Activated T-cell treated with anti-CD3 and anti-CD28 coated beads, Interleukin-2, amount 50 U/mL, for 24 hours (primary cell): ENCODE measurements at regions not wholly inside any gene's neighbourhood (a gene's known extent, or its start where the extent isn't known, plus 50 kb on each side); places are given as distances from the start of the nearest gene placed in this dataset.

ENCODE experiments used
- DNase-seq: peaks from one replicate; pipeline ENCODE4 v3.0.0-alpha.2; 2020
- H3K27ac Mint-ChIP-seq: 2 replicates; pipeline ENCODE4 v1.8.0; 2020; ENCODE audit warnings: mild to moderate bottlenecking, mixed read lengths
- H3K27me3 Mint-ChIP-seq: 2 replicates; pipeline ENCODE4 v1.8.0; 2020; ENCODE audit warnings: mixed read lengths
- H3K36me3 Mint-ChIP-seq: 2 replicates; pipeline ENCODE4 v1.8.0; 2020; ENCODE audit warnings: low read depth, mixed read lengths
- H3K4me1 Mint-ChIP-seq: 2 replicates; pipeline ENCODE4 v1.8.0; 2020; ENCODE audit warnings: low read depth, mixed read lengths
- H3K4me3 Mint-ChIP-seq: 2 replicates; pipeline ENCODE4 v1.8.0; 2020; ENCODE audit warnings: mild to moderate bottlenecking, moderate library complexity, mixed read lengths
- H3K9me3 Mint-ChIP-seq: 2 replicates; pipeline ENCODE4 v1.8.0; 2020; ENCODE audit warnings: mixed read lengths

DNA sequence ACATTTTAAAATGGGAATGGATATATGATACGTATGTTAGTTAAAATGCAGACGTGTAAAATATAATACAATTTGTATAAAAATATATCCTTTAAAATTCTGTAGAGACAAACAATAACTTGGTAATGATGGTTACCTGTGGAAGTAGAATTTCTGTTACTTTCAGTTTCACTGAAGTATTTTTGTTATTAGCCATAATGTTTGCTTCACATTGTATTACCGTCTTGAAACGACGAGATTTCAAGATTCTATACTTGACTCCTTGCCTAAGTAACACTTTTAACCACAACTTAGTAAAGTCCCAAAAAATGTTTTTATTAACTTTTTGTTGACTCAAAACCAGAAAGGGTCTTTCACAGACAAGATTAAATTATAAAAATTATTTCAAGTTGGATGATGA lies 488.3 kb upstream of the VRK2 start:
- no peaks in the 10 kb centered on the region for H3K4me1 Mint-ChIP-seq
- no peaks in the 10 kb centered on the region for H3K36me3 Mint-ChIP-seq
- no peak overlapping the region for H3K4me3 Mint-ChIP-seq
- no peaks in the 10 kb centered on the region for H3K27me3 Mint-ChIP-seq
- no peak overlapping the region for H3K27ac Mint-ChIP-seq
- H3K9me3 Mint-ChIP-seq: peaks cover 16% of the 10 kb centered on the region
- no peak for DNase-seq

DNA sequence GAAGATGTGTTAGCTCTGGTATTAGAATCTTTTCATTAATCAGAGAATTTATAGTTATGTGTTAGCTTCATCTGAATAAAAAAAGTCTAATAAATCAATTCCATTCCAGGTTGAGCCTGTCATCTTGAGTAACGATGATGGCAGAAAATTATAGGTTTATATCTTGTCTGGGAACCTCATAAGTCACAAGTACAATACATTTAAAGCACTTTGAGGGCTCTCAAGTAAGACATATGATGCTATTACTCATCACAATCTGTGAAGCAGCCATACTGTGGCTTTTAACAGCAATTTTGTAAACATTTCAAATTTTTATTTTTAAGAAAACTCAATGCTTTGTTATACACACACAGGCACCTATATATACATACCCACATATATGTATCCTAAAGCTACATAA lies 484.1 kb upstream of the VRK2 start:
- no peaks in the 10 kb centered on the region for H3K4me1 Mint-ChIP-seq
- H3K9me3 Mint-ChIP-seq: peaks cover 8% of the 10 kb centered on the region
- no peak overlapping the region for H3K27ac Mint-ChIP-seq
- DNase-seq: no peak
- H3K4me3 Mint-ChIP-seq: no peak overlapping the region
- H3K36me3 Mint-ChIP-seq: no peaks in the 10 kb centered on the region
- H3K27me3 Mint-ChIP-seq: no peaks in the 10 kb centered on the region

DNA sequence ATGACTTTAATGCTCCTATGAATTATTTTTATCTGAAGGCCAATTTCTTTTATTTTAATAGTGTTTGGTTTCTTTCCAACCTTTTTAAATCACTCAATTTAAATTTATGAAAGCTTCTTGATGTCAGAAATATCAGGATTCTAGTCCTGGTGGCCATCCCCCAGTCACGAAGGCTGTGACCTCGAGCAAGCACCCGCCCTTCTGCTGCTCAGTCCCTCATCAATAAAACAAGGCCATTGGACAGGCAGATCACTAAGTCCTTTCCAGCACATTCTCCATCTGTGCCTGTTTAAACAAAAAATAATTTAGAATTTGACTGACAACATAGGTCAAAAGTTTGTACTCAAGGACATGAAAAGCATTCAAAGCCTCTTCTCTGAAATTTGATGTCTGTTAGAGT lies 483.6 kb upstream of the VRK2 start:
- no peaks in the 10 kb centered on the region for H3K4me1 Mint-ChIP-seq
- no peaks in the 10 kb centered on the region for H3K36me3 Mint-ChIP-seq
- H3K4me3 Mint-ChIP-seq: no peak overlapping the region
- no peak overlapping the region for H3K27ac Mint-ChIP-seq
- H3K9me3 Mint-ChIP-seq: peaks cover 8% of the 10 kb centered on the region
- no peaks in the 10 kb centered on the region for H3K27me3 Mint-ChIP-seq
- no peak for DNase-seq

DNA sequence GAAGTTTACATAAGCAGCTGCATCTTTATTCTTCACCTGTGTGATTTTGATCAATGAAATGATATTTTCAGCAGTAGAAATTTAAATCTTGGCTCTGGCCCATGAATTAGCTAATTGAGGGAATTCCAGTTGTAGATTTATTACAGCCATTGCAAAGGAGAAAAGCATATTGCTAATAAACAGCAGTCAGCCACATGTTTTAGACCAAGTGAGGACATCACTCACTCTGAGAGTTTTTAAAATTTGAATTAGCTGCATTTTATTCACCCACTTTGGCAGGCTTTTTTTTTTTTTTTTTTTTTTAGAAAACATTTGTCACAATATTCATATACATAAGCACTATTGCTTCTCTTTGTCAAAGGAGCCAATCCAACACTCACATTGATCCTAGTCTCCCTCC lies 479.4 kb upstream of the VRK2 start:
- DNase-seq: no peak
- H3K27me3 Mint-ChIP-seq: no peaks in the 10 kb centered on the region
- H3K36me3 Mint-ChIP-seq: no peaks in the 10 kb centered on the region
- H3K9me3 Mint-ChIP-seq: peaks cover 6% of the 10 kb centered on the region
- H3K4me3 Mint-ChIP-seq: no peak overlapping the region
- no peak overlapping the region for H3K27ac Mint-ChIP-seq
- no peaks in the 10 kb centered on the region for H3K4me1 Mint-ChIP-seq

DNA sequence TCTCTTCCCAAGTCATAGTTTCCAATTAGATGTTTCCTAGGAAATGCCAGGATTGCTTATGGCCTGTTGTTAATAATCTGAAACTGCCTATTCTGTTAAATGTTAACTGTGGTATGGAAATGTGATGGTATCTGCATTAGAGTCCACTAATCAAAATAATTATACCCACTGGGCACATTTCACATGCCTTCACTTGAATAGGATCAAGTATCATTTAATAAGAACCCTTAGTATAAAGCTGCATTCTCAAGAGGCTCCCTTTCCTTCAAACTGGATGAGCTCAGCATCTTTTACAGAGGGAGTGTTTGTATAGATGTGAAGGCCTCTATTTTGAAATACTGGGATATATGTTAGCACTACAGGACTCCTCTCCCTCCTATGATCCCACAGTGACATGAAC lies 477.2 kb upstream of the VRK2 start:
- Mint-ChIP-seq H3K4me3 (no peak overlapping the region), H3K27me3 (no peaks in the 10 kb centered on the region), H3K4me1 (no peaks in the 10 kb centered on the region), H3K9me3 (peaks cover 5% of the 10 kb centered on the region), H3K36me3 (no peaks in the 10 kb centered on the region), H3K27ac (no peak overlapping the region)
- DNase-seq: no peak

DNA sequence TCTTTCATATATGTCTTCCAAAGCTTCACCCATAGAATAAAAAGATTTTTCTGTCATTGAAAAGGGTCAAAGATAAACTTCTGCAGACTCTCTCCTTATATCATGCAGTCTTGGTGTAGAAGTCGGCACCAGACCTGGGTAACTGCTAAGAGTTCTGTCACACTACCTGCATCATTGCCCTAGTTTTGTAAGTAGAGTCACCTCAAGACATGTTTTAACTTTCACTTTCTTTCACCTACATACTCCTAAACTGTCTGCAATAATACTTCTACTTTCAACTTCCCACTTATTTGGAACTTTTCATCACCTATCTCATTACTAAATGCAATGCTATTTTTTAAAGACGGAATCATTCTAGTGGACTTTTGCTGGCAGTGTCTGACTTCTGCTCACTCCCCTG lies 475.6 kb upstream of the VRK2 start:
- Mint-ChIP-seq H3K4me1 (peaks cover 1% of the 10 kb centered on the region), H3K27me3 (no peaks in the 10 kb centered on the region), H3K36me3 (no peaks in the 10 kb centered on the region), H3K4me3 (no peak overlapping the region), H3K27ac (no peak overlapping the region), H3K9me3 (peaks cover 12% of the 10 kb centered on the region)
- no peak for DNase-seq

DNA sequence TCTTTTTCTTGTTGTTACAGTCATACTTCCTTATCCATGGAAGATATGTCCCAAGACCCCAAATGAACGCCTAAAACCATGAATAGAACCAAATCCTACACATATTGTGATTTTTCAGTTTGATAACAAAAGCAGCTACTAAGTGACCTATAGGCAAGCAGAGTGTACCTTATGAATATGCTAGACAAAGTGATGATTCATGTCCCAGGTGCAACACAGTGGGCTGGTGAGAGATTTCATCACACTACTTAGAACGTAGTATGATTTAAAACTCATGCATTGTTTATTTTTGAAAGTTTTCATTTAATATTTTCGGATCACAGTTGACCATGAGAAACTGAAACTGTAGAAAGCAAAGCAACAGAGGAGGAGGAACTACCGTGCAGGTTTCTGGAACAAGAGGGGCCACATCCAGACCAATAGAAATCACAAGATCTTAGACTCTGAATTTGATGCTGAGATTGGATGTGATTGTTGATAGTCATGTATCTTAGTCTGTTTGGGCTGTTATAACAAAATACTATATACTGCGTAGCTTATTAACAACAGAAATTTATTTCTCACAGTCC lies 470.8 kb upstream of the VRK2 start:
- H3K9me3 Mint-ChIP-seq: peaks cover 9% of the 10 kb centered on the region
- H3K4me1 Mint-ChIP-seq: peaks cover 1% of the 10 kb centered on the region
- no peaks in the 10 kb centered on the region for H3K36me3 Mint-ChIP-seq
- no peak overlapping the region for H3K4me3 Mint-ChIP-seq
- no peaks in the 10 kb centered on the region for H3K27me3 Mint-ChIP-seq
- no peak overlapping the region for H3K27ac Mint-ChIP-seq
- no peak for DNase-seq

DNA sequence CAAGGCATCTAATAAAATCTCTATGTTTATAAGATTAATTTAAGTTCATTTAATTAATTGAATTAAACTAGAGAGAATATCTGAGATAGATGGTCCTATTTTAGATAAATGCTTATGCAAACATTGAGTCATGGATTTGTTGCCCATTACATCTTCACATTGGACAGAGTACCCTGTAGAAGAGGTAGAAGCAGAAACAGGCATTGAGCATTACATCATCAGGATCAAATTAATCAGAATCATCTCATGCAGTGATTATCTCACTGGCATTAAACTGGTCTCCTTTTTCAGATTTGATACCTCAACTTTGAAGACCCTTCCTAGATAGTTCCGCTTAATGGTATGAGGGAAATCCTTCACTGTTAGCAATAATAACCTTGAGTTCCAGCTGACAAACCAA lies 469.6 kb upstream of the VRK2 start:
- H3K27me3 Mint-ChIP-seq: no peaks in the 10 kb centered on the region
- H3K27ac Mint-ChIP-seq: no peak overlapping the region
- no peak for DNase-seq
- H3K36me3 Mint-ChIP-seq: no peaks in the 10 kb centered on the region
- no peak overlapping the region for H3K4me3 Mint-ChIP-seq
- peaks cover 9% of the 10 kb centered on the region for H3K9me3 Mint-ChIP-seq
- H3K4me1 Mint-ChIP-seq: peaks cover 1% of the 10 kb centered on the region

DNA sequence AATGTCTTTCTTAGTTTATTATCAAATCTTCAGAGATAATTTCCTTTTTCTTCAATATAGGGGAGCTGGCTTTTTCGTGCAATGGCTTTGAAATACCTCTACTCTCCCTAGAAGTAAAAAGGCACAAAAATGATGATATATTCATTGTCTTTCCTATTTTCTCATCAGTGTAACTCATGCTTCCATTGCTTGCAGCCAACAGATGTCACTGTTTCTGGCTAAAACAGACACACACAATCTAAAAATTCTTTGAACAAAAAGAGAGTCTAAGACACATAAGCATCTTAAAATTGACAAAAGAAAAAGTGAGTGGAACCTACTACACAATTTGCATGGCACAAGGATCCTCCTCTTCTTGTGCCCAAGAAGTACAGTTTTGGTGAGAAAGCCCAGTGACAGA lies 448.7 kb upstream of the VRK2 start:
- Mint-ChIP-seq H3K9me3 (peaks cover 16% of the 10 kb centered on the region), H3K27me3 (no peaks in the 10 kb centered on the region), H3K4me1 (no peaks in the 10 kb centered on the region), H3K4me3 (no peak overlapping the region), H3K27ac (no peak overlapping the region), H3K36me3 (no peaks in the 10 kb centered on the region)
- no peak for DNase-seq

DNA sequence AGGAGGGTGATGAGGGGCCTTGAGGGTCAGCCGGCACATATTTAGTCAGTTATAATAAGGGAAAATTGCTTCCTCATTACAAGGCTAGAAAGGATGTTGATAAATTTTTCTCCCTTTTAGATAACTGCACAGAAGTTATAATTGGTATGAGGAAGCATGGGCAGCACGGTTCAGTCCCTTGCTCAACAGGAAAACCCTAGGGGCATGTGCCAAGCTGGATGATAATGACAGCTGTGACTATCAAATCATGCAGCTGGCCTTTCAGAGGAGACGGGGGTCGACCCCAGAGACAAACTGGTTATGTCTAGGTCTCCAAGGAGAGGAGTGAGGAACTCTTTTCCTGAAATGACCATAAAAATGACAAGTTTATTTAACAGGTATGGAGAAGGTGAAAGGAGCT lies 448.1 kb upstream of the VRK2 start:
- no peak for DNase-seq
- peaks cover 19% of the 10 kb centered on the region for H3K9me3 Mint-ChIP-seq
- no peaks in the 10 kb centered on the region for H3K27me3 Mint-ChIP-seq
- no peak overlapping the region for H3K4me3 Mint-ChIP-seq
- H3K27ac Mint-ChIP-seq: no peak overlapping the region
- H3K36me3 Mint-ChIP-seq: no peaks in the 10 kb centered on the region
- H3K4me1 Mint-ChIP-seq: no peaks in the 10 kb centered on the region

DNA sequence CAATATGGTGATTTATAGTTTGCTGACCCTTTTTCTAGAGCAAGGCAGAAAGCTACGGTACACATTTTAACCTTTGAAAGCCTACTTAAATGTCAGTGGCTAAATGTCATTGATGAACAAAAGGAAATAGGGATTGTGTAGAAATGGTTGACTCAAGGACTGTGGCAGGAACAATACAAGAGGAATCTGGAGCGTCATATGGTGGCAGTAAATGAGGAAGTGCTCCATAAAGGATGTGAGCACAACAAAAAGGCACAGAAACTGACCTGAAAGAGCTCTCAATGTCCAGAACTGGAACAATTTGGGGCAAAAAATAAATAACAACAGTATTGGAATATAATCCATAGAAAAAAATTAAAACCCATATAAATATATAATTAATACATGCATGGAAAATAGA lies 443.9 kb upstream of the VRK2 start:
- no peaks in the 10 kb centered on the region for H3K36me3 Mint-ChIP-seq
- H3K9me3 Mint-ChIP-seq: peaks cover 20% of the 10 kb centered on the region
- DNase-seq: no peak
- H3K27me3 Mint-ChIP-seq: no peaks in the 10 kb centered on the region
- no peaks in the 10 kb centered on the region for H3K4me1 Mint-ChIP-seq
- no peak overlapping the region for H3K4me3 Mint-ChIP-seq
- H3K27ac Mint-ChIP-seq: no peak overlapping the region

DNA sequence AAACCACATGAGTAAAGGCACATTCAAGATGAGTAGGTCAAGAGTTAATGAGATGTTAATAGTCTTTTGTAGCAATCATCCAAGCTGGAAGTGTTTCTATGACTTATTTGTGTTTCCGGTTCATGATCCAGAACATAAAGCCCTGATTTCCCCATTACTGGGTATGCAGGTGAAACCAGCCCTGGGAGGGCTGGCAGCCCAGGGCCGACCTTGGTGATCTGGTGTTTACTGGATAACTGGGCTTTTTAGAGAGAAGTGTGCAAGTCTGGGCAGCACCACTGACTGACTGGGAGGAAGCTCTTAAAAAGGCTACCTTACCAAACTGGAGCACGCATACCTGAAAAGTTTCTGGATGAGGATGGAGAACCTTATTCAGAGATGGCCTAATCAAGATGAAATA lies 431.6 kb upstream of the VRK2 start:
- Mint-ChIP-seq H3K36me3 (no peaks in the 10 kb centered on the region), H3K4me1 (no peaks in the 10 kb centered on the region), H3K9me3 (peaks cover 13% of the 10 kb centered on the region), H3K4me3 (no peak overlapping the region), H3K27me3 (no peaks in the 10 kb centered on the region), H3K27ac (no peak overlapping the region)
- DNase-seq: no peak

DNA sequence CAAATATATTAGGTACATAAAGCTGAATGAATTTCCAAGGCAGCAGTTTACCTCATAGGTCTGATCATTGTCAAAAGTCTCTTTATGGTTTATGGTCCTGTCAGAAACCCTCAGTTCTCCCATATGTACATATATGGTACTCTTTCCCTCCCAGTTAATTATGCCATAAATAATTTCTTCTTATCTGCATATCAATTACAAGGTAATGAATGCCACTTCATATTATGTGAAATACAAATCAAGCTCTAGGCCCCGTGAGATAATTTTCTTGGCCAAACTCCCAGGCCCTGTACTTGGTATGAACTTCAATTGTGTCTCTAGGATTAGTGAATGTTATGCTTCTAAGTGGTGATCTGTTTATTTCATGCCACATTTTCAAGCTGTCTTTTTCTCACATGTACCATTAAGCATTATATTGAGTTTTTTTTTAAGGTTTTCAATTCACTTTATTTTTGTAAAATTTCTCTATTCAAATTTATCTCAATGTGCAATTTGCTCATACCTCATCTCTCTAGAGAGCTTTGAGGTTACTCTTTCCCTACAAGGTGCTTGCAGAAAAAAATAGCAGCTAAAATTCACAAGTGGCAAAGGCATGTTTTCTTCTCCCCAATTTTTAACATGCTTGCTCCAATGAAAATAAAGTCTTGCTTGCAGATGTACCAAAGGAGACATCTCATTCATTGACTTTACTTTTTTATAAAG lies 430.6 kb upstream of the VRK2 start:
- H3K4me1 Mint-ChIP-seq: no peaks in the 10 kb centered on the region
- H3K36me3 Mint-ChIP-seq: no peaks in the 10 kb centered on the region
- H3K27ac Mint-ChIP-seq: no peak overlapping the region
- peaks cover 13% of the 10 kb centered on the region for H3K9me3 Mint-ChIP-seq
- H3K27me3 Mint-ChIP-seq: no peaks in the 10 kb centered on the region
- no peak for DNase-seq
- H3K4me3 Mint-ChIP-seq: no peak overlapping the region

DNA sequence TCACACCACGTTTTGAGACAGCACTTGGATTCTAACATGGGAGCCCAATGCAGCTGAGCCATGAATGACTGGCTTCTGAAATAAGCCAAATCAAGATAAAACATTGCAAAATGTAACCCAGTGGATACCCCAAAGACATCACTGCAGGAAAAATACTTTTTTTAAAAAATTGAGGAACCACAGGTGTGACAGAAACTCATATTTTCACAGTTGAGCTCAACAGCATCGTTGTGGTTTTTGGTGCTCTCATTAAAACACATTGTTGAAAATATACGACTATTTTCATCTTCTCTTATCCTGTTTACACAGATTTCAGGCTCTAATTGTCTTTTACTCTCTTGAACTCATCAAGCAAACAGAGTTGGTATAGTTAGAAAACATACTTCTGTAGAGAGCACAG lies 429.3 kb upstream of the VRK2 start:
- Mint-ChIP-seq H3K27me3 (no peaks in the 10 kb centered on the region), H3K9me3 (peaks cover 13% of the 10 kb centered on the region), H3K27ac (no peak overlapping the region), H3K4me1 (no peaks in the 10 kb centered on the region), H3K4me3 (no peak overlapping the region), H3K36me3 (no peaks in the 10 kb centered on the region)
- DNase-seq: no peak

DNA sequence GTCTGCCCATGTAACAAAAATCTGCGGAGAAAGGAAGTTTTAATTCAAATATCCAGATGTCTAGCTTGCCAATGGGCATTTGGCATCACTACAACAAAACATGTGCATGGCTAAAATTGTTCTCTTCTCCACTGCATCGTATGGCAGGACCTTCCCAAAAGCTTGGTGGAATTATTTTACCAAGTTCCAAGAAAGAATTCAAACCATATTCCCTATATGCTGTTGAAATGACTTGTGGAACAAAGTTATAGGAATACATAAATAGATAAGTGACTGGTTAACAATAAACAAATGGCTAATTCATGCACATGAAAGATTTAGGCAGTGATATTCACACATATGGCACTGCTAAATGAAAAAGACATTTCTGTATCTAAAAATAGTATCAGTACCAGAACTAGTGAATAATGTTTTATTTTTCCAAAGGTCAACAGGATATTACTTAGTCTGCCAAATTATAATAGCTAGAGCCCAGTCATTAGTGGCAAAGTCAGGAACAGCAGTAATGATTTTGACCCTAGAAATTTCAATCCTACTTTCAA lies 425.4 kb upstream of the VRK2 start:
- Mint-ChIP-seq H3K4me3 (no peak overlapping the region), H3K27me3 (no peaks in the 10 kb centered on the region), H3K27ac (no peak overlapping the region), H3K4me1 (no peaks in the 10 kb centered on the region), H3K9me3 (peaks cover 13% of the 10 kb centered on the region), H3K36me3 (no peaks in the 10 kb centered on the region)
- no peak for DNase-seq
